ENCODE measurements at regions not wholly inside any gene's neighbourhood (a gene's known extent, or its start where the extent isn't known, plus 50 kb on each side); places are given as distances from the start of the nearest gene placed in this dataset.
"Not testable (repeated sequence)": the region's sequence is repeated elsewhere in the genome, so short reads cannot be mapped to it uniquely, and the experiment has no call there.

DNA sequence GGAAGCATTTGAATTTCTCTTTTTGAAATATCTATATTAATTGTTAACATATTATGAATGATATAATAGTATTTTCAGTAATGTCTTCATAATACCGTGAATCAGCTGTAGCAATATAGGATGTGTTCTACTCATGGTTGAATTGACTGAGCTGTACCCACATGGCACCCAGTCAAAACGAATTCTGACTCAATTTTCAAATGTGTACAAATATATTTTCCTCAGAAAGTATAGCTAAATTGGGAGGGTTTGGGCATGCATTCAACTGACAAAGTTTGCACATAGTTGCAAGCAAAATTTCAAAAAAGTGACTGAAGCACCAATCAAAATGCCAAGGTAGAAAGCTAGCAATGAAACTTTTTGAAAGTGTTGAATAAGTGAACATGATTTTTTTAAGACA lies 188.9 kb downstream of the NAF1 start:
- Histone ChIP-seq H3K4me3 (replicated peaks; ENCODE audit: insufficient read depth, low read length) (no peak overlapping the region), H3K27ac (replicated peaks) (no peak overlapping the region), H3K27me3 (ENCODE audit: insufficient read depth, poor library complexity, severe bottlenecking) (no peaks in the 10 kb centered on the region)
- no peak for DNase-seq (ENCODE audit: low read depth in 1 of 2, low spot score in 1 of 2)
- no peak for TF ChIP-seq POLR2AphosphoS5 (IDR thresholded peaks at IDR 0.05; ENCODE audit: low read depth)
- TF ChIP-seq SPI1 (IDR thresholded peaks at IDR 0.05; ENCODE audit: borderline replicate concordance, low read depth) = no peak
- TF ChIP-seq, protein P1, sequence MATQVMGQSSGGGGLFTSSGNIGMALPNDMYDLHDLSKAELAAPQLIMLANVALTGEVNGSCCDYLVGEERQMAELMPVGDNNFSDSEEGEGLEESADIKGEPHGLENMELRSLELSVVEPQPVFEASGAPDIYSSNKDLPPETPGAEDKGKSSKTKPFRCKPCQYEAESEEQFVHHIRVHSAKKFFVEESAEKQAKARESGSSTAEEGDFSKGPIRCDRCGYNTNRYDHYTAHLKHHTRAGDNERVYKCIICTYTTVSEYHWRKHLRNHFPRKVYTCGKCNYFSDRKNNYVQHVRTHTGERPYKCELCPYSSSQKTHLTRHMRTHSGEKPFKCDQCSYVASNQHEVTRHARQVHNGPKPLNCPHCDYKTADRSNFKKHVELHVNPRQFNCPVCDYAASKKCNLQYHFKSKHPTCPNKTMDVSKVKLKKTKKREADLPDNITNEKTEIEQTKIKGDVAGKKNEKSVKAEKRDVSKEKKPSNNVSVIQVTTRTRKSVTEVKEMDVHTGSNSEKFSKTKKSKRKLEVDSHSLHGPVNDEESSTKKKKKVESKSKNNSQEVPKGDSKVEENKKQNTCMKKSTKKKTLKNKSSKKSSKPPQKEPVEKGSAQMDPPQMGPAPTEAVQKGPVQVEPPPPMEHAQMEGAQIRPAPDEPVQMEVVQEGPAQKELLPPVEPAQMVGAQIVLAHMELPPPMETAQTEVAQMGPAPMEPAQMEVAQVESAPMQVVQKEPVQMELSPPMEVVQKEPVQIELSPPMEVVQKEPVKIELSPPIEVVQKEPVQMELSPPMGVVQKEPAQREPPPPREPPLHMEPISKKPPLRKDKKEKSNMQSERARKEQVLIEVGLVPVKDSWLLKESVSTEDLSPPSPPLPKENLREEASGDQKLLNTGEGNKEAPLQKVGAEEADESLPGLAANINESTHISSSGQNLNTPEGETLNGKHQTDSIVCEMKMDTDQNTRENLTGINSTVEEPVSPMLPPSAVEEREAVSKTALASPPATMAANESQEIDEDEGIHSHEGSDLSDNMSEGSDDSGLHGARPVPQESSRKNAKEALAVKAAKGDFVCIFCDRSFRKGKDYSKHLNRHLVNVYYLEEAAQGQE (IDR thresholded peaks at IDR 0.05; ENCODE audit: insufficient replicate concordance, low read depth) = no peak
- no peak for TF ChIP-seq GABPA (IDR thresholded peaks at IDR 0.05; ENCODE audit: low read depth)
- TF ChIP-seq, protein P2, sequence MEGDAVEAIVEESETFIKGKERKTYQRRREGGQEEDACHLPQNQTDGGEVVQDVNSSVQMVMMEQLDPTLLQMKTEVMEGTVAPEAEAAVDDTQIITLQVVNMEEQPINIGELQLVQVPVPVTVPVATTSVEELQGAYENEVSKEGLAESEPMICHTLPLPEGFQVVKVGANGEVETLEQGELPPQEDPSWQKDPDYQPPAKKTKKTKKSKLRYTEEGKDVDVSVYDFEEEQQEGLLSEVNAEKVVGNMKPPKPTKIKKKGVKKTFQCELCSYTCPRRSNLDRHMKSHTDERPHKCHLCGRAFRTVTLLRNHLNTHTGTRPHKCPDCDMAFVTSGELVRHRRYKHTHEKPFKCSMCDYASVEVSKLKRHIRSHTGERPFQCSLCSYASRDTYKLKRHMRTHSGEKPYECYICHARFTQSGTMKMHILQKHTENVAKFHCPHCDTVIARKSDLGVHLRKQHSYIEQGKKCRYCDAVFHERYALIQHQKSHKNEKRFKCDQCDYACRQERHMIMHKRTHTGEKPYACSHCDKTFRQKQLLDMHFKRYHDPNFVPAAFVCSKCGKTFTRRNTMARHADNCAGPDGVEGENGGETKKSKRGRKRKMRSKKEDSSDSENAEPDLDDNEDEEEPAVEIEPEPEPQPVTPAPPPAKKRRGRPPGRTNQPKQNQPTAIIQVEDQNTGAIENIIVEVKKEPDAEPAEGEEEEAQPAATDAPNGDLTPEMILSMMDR (IDR thresholded peaks at IDR 0.05; ENCODE audit: insufficient read depth, low read length) = no peak

DNA sequence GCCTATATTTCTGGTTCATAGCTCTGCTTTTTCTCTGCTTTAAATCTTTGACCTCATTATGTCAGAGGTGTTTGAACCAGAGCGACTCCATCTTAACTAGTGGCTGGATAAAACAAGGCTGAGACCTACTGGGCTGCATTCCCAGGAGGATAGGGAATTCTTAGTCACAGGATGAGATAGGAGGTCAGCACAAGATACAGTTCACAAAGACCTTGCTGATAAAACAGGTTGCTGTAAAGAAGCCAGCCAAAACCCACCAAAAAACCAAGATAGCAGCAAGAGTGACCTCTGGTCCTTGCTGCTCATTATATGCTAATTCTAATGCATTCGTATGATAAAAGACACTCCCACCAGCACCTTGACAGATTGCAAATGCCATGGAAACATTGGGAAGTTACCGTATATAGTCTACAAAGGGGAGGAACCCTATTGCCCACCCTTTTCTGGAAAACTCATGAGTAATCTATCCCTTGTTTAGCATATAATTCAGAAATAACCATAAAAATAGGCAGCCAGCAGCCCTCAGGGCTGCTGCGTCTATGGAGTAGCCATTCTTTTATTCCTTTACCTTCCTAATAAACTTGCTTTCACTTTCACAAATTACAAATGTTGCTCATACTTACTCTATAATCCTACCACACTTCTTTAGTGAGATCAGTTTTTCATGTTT lies 193.9 kb downstream of the NAF1 start:
- no peak overlapping the region for H3K27ac ChIP-seq (replicated peaks)

DNA sequence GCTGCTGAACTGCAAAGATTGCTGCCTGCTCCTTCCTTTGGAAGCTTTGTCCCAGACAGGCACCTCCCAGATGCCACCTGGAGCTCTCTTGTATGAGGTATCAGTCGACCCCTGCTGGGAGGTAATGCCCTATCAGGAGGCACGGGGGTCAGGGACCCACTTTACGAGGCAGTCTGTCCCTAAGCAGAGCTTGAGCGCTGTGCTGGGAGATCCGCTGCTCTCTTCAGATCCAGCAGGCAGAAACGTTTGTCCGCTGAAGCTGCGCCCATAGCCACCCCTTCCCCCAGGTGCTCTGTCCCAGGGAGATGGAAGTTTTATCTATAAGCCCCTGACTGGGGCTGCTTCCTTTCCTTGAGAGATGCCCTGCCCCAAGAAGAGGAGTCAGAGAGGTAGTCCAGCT lies 197.5 kb downstream of the NAF1 start:
- Histone ChIP-seq H3K27me3 (ENCODE audit: insufficient read depth, poor library complexity, severe bottlenecking) (no peaks in the 10 kb centered on the region), H3K27ac (replicated peaks) (no peak overlapping the region), H3K4me3 (replicated peaks; ENCODE audit: insufficient read depth, low read length) (no peak overlapping the region)
- DNase-seq (ENCODE audit: low read depth in 1 of 2, low spot score in 1 of 2) = no peak
- TF ChIP-seq POLR2AphosphoS5 (IDR thresholded peaks at IDR 0.05; ENCODE audit: low read depth) (no peak), GABPA (IDR thresholded peaks at IDR 0.05; ENCODE audit: low read depth) (no peak), SPI1 (IDR thresholded peaks at IDR 0.05; ENCODE audit: borderline replicate concordance, low read depth) (no peak)
- TF ChIP-seq, protein P2 (IDR thresholded peaks at IDR 0.05; ENCODE audit: insufficient read depth, low read length) = no peak
- TF ChIP-seq, protein P1 (IDR thresholded peaks at IDR 0.05; ENCODE audit: insufficient replicate concordance, low read depth) = no peak

More for the DNA sequence above, 193.9 kb downstream of the NAF1 start:
- H3K4me3 ChIP-seq (replicated peaks; ENCODE audit: insufficient read depth, low read length) = no peak overlapping the region
- H3K27me3 ChIP-seq (ENCODE audit: insufficient read depth, poor library complexity, severe bottlenecking) = no peaks in the 10 kb centered on the region
- TF ChIP-seq, protein P1 (IDR thresholded peaks at IDR 0.05; ENCODE audit: insufficient replicate concordance, low read depth) = no peak
- TF ChIP-seq SPI1 (IDR thresholded peaks at IDR 0.05; ENCODE audit: borderline replicate concordance, low read depth) (no peak), POLR2AphosphoS5 (IDR thresholded peaks at IDR 0.05; ENCODE audit: low read depth) (no peak), GABPA (IDR thresholded peaks at IDR 0.05; ENCODE audit: low read depth) (no peak)
- TF ChIP-seq, protein P2 (IDR thresholded peaks at IDR 0.05; ENCODE audit: insufficient read depth, low read length) = no peak
- DNase-seq (ENCODE audit: low read depth in 1 of 2, low spot score in 1 of 2) = no peak

DNA sequence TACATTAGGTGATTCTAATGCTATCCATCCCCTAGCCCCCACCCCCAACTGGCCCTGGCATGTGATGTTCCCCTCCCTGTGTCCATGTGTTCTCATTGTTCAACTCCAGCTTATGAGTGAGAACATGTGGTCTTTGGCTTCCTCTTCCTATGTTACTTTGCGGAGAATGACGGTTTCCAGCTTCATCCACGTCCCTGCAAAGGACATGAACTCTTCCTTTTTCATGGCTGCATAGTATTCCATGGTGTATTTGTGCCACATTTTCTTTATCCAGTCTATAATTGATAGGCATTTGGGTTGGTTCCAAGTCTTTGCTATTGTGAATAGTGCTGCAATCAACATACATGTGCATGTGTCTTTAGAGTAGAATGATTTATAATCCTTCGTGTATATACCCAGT lies 200.7 kb downstream of the NAF1 start:
- H3K4me3 ChIP-seq (replicated peaks; ENCODE audit: insufficient read depth, low read length); H3K27ac ChIP-seq (replicated peaks); H3K27me3 ChIP-seq (ENCODE audit: insufficient read depth, poor library complexity, severe bottlenecking); DNase-seq (ENCODE audit: low read depth in 1 of 2, low spot score in 1 of 2): not testable (repeated sequence)

Data from HL-60 (cell line).